Transverse colon (tissue), 4 donors: ENCODE measurements at regions not wholly inside any gene's neighbourhood (a gene's known extent, or its start where the extent isn't known, plus 50 kb on each side); places are given as distances from the start of the nearest gene placed in this dataset.

Experiments
- EP300 ChIP-seq: sonication (generic); formaldehyde crosslinking; IDR thresholded peaks from one replicate; pipeline ENCODE4 v1.6.1; 2017; ENCODE audit warnings: antibody characterized with exemption, low read depth
- POLR2A ChIP-seq: fragments of 450-650 bp; IDR thresholded peaks from one replicate; pipeline ENCODE4 v1.6.1; 2016; ENCODE audit warnings: antibody characterized with exemption, mild to moderate bottlenecking, moderate library complexity
- POLR2AphosphoS5 ChIP-seq, 3 donors: sonication (generic); formaldehyde crosslinking; IDR thresholded peaks; one replicate each; pipeline ENCODE4 v1.6.1; 2016; ENCODE audit warnings: antibody characterized with exemption in 3 of 3
- TF ChIP-seq, protein P1 (sequence below), 5 experiments: fragments of 200-600 bp in 3 of 5; fragments of 450-650 bp in 2 of 5; sonication (generic) in 3 of 5; IDR thresholded peaks; 1 replicate in 2 of 5; 2 replicates in 3 of 5; pipeline ENCODE4 v1.5.1; 2016 to 2017; ENCODE audit warnings: antibody characterized with exemption in 5 of 5, inconsistent platforms in 3 of 5, mild to moderate bottlenecking in 2 of 5, moderate library complexity in 1 of 5

DNA sequence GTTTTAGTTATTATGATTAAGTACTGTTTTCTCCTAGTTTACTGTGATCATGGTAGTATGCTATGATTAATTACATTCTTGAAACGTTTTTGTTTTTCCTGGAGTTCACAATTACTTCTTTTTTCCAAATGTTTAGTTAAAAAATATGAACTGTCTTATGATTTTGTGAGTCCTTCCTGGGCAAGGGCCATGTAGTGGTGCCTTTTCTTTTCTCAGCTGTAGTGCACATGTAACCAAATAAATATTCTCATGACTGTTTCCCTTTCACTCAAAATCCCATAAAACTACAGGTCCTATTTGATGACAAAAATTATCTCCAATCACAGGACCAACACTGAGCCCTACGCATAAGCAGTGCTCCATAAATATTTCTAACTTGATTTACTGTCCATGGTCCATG, 118.9 kb upstream of the EGR2 start:
- TF ChIP-seq, protein P1, sequence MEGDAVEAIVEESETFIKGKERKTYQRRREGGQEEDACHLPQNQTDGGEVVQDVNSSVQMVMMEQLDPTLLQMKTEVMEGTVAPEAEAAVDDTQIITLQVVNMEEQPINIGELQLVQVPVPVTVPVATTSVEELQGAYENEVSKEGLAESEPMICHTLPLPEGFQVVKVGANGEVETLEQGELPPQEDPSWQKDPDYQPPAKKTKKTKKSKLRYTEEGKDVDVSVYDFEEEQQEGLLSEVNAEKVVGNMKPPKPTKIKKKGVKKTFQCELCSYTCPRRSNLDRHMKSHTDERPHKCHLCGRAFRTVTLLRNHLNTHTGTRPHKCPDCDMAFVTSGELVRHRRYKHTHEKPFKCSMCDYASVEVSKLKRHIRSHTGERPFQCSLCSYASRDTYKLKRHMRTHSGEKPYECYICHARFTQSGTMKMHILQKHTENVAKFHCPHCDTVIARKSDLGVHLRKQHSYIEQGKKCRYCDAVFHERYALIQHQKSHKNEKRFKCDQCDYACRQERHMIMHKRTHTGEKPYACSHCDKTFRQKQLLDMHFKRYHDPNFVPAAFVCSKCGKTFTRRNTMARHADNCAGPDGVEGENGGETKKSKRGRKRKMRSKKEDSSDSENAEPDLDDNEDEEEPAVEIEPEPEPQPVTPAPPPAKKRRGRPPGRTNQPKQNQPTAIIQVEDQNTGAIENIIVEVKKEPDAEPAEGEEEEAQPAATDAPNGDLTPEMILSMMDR (IDR thresholded peaks at IDR 0.05) = no peak
- TF ChIP-seq EP300 (no peak), POLR2A (no peak), POLR2AphosphoS5 (IDR thresholded peaks at IDR 0.05) (no peak)
